ENCODE measurements at regions not wholly inside any gene's neighbourhood (a gene's known extent, or its start where the extent isn't known, plus 50 kb on each side); places are given as distances from the start of the nearest gene placed in this dataset.
"Not testable (repeated sequence)": the region's sequence is repeated elsewhere in the genome, so short reads cannot be mapped to it uniquely, and the experiment has no call there.

DNA sequence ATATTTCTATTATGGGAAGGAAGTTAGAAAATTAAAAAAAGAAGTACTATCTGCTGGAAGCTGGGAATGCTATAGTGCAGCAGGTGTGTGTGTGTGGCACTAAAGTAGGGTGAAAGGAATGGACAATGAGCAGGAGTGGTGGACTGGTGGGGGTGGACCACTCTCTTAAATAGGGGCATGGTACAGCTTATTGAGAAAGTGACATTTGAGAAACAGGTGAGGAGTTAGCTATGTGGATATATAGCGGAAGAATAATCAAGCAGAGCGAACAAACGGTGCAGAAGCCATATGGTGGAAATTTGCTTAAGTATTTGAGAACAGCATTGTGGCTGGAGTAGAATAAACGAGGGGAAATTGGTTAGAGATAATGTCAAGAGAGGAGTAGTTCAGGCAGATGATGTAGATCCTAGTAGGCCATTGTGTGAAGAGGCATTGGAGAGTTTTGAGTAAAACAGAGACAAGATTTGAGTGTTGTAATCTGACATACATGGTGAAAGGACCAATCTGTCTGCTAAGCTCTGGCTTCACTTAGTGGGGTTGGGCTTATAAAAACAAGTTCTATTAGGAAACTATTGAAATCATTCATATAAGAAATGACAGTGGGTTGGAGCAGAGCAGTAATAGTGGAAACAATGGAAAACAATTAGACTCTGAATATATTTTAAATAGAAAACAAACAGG is 149.2 kb upstream of the SYT10 start:
- no peak for FAIRE-seq
- DNase-seq (ENCODE audit: low spot score in 2 of 2): no peak

DNA sequence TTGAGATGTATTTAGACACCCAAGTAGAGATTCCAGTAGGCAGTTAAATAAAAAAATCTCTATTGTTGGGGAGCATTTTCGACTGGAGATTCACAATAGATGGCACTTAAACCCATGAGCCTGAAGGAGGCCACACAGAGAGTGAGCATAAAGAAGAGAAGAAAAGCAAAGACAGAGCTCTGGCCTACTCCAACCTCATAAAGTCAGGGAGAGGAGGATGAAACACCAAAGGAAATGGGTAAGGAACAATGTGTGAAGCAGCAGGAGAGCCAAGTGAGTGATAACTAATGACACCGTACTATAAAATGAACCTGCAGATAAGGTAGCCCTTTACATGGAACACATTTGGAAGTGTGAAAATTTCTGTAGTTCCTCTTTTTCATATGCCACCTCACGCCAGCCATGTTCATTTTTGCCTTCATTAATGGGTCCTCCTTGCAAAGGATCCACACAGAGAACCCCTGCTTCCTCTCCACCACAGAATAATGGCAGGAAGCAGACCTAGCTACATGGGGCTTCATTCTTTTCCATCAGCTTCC is 150.0 kb upstream of the SYT10 start:
- DNase-seq (ENCODE audit: low spot score in 2 of 2): no peak
- FAIRE-seq: no peak

DNA sequence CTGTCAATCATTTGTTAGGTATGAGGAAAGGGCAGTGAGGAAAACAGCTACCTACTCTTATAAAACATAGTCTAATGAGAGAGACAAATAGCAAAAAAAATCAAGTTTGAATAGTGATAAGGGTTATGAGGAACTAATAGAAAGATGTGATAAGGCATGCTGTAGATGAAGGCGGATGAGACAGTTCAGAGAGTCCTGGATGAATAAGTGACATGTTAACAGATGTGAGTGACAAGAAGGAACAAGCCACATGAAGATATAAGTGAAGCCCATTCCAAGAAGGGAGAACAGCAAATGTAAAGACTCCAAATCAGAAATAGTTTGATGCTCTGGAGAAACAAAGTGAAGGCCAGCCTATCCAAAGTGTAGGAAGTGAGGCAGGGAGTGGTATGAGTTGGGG is 154.1 kb upstream of the SYT10 start:
- no peak for FAIRE-seq
- no peak for DNase-seq (ENCODE audit: low spot score in 2 of 2)

DNA sequence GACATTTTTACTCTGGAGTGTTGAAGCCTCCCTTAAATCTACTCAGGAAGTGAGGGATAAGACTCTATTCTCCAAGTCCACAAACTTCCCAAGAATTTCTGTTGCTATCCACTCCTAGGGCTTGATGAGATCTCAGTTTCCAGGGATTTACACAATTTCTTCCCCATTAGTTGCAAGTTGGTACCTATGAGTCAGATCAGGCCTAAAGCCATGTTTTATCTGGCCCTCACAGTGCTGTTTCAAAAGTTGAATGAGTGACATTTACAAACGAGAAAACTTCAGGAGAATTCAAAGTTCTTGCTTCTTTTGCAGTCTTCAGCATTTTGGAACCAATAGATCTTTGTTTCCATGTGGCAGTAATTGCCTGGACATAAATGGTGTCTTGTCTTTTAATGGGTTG is 156.4 kb upstream of the SYT10 start:
- DNase-seq (ENCODE audit: low spot score in 2 of 2) (no peak), FAIRE-seq (no peak)

DNA sequence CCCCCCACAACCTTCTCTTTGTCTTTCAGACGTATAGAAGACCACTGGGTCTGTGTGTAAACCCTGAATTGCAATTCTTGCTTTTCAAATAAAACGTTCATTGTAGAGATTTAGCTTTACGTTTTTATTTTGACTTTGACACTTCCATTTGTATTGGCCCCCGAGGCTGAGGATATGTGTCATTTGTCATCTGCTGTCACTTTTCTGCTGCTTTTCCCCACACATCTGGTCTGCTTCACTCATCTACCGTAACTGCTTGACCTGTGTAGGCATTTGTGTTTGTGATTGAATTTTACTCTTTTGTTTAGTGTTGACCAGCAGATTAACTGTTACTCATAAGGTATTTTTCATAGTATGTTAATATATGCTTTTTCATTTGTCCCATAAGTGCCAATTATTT is 157.2 kb upstream of the SYT10 start:
- DNase-seq (ENCODE audit: low spot score in 2 of 2): no peak
- FAIRE-seq: no peak

DNA sequence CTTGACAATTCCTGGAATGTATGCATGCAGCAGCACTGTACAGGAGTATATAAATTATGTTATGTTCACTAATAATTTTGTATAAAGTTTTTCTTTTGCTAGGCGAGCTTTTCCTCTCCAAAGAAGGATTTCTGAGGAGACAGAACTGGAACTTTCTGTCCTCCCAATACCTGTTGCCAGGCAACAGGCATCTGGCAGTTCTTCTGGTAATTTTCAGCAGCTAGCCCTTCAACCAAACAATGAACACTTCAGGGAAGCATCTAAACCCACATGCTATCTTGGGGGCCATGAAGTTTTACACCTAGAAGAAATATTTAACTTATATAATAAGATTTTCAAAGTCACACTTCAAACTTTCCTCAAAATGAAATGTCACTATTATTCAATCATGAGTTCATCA is 162.9 kb upstream of the SYT10 start:
- FAIRE-seq (no peak), DNase-seq (ENCODE audit: low spot score in 2 of 2) (no peak)

DNA sequence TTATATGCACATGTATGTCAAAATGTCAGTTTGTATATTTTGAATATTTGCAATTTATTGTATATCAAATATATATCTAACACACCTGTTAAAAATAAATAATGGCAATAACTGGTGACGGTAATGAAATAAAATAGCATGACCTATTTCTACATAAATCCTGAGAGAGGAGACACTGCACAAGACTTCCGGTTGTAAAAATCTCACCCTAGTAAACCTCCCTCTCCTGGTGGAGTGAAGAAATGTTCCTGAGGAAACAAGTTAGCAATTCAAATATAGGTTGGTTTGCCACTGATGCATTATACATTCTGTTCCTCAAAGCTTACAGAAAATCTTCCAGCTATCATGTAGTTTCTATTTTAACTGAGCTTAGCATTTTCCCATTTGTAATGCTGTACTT is 166.1 kb upstream of the SYT10 start:
- FAIRE-seq (no peak), DNase-seq (ENCODE audit: low spot score in 2 of 2) (no peak)

DNA sequence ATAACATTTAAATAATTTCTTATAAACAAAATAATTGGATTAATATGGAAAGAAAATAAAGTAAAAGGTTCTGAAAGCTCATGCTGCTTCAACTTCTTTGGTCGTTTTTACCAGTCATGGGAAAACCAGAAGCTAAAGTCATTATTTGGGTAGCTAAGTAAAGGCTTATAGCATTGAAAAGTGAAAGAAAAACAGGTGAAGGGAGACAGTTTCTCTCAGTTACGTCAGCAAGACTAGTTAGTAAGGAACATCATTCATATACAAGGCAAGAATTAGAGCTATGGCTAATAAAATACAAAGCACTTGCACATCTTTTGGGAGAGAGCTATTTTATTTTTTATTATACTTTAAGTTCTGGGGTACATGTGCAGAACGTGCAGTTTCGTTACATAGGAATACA is 170.3 kb upstream of the SYT10 start:
- FAIRE-seq: no peak
- DNase-seq (ENCODE audit: low spot score in 2 of 2): no peak

DNA sequence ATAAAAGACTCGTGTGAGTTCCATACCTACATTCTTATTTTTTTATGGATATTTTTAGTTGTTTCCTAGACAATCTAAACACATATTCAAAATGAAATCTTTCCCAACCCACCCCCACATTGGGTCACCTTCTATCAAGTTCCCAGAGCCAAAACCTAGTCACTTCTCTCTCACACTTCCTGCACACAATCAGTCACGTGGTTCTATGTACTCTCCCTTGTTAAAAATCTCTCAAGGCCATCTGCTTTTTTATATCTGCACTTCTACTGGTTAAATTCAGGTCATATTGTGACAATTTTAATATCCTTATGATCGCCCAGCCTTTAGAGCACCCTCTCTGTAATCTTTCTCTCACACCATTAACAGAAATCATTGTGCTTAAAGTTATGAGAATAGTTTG is 175.0 kb upstream of the SYT10 start:
- FAIRE-seq (no peak), DNase-seq (ENCODE audit: low spot score in 2 of 2) (no peak)

DNA sequence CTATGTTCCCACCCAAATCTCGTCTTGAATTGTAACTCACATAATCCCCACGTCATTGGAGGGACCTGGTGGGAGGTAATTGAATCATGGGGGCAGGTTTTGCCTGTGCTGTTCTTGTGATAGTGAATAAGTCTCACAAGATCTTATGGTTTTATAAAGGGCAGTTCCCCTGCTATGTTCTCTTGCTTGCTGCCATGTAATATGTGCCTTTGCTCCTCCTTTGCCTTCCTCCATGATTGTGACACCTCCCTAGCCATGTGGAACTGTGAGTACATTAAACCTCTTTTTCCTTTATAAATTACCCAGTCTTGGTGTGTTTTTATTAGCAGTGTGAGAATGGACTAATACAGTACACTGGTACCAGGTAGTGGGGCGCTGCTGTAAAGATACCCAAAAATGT is 177.6 kb upstream of the SYT10 start:
- DNase-seq (ENCODE audit: low spot score in 2 of 2) (no peak), FAIRE-seq (no peak)

DNA sequence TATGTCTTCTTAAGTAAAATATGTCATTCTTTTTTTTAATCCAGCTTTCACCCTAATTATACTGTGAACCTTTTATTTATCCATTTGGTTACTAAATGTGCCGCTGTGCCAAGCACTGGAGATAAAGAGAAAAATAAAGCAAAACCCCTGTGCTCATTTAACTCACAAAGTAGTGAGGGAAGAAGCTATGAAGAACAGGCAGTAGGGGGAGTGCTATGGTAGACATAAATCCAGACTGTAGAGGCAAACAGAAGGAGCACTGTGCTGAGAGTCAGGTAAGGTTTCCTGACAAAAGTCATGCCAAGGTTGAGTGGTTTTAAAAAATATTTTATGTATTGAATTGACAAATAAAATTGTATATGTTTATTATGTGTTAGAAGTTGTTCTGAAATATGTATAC is 188.5 kb upstream of the SYT10 start:
- FAIRE-seq: no peak
- DNase-seq (ENCODE audit: low spot score in 2 of 2): no peak

DNA sequence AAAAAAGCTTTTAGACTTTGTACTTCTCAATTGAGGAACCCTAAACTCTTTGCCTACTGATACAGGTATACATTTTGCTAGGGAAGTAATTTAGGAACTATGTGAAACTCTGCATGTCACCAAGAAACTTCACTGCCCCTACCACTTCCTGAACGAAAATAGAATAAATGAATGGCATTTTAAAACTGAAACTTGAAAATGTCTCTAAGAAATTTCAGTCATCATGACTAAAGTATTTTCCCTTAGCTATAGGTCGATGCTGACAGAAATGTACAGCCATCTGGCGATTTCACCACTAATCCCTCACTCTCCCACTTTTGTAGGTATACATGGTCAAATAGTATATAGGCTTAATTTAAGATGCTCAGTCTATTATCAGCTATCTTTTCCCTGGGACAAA is 194.9 kb upstream of the SYT10 start:
- DNase-seq (ENCODE audit: low spot score in 2 of 2) (no peak), FAIRE-seq (no peak)

DNA sequence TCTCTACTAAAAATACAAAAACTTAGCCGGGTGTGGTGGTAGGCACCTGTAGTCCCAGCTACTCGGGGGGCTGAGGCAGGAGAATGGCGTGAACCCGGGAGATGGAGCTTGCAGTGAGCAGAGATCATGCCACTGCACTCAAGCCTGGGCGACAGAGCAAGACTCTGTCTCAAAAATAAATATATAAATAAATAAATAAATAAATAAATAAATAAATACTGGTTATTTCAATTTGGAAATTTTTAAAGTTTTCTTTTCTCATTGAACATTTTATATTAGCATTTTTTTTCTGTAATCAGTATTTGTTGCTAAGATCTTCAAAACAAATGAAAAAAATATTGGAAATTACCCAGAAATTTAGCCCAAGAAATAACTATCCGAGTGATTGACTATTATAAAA is 197.3 kb upstream of the SYT10 start:
- peak; percentile 80 for FAIRE-seq

DNA sequence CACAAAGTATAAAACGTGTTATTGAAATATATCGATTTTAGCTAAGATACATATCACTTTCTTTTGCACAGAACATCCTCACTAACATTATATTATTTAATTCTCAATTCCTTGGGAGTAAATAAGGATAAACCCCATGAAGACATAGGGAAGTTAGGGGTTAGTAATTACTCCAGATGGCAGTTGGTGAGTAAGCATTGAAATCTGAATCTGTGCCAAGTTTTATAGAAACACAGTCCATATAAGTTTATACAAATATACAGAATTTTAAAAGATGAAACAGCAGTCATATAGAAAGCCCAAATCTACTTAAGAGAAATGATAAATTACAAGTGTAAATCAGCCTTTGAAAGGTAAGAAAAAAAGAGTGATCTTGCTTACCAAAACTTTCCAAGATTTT is 200.4 kb upstream of the SYT10 start:
- no peak for FAIRE-seq
- DNase-seq (ENCODE audit: low spot score in 2 of 2): no peak

More for the DNA sequence above, 197.3 kb upstream of the SYT10 start:
- DNase-seq (ENCODE audit: low spot score in 2 of 2): not testable (repeated sequence)

DNA sequence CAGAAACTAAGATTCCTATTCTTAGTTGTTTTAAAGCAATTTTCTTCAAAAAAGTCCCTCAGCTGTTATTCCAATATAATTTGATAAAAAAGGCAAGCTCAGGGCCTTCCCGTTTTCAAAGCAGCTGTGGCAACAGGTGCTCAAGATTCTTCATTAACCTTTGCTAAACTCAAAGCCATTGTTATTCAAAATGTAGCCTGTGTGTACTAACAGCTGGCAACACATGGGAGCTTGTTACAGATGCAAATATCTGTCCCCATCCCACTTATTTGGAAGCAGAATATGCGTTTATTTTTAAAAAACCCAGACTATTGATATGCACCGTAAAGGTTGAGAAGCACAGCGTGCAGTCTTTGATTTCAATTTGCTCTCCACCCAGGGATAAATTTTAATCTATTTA is 210.4 kb upstream of the SYT10 start:
- DNase-seq (ENCODE audit: low spot score in 2 of 2) (no peak), FAIRE-seq (no peak)

DNA sequence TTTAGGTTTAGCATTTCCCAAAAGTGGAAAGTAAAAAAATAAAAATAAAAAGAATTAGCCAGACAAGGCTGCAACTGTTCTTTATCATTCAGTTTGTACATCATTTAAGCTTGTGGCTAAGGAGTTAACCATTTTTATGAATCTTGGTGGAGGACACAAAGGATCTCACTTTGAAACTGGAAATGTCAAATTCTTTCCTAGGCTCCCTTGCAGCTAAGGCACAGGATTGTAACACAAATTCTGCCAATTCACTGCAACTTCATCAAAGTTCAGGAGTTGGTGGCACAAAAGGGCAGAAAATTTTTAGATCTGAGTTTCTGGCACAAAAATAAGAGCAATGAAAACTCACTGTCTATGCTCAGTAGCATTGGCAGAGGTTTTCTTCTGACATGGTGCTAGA is 211.2 kb upstream of the SYT10 start:
- no peak for FAIRE-seq
- no peak for DNase-seq (ENCODE audit: low spot score in 2 of 2)

DNA sequence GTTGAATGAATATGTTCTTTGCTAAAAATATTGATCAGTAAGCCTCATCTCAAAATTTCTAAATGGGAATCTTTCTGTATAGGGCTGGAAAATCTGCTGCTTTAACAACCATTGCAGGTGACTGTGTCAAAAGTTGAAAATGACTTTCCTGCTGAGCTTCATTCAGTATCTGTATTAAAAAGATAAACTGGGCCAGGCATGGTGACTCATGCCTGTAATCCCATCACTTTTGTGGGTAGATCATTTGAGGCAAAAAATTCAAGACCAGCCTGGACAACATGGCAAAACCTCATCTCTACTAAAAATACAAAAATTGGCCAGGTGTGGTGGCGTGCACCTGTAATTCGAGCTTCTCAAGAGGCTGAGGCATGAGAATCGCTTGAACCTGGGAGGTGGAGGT is 213.7 kb upstream of the SYT10 start:
- DNase-seq (ENCODE audit: low spot score in 2 of 2): no peak
- FAIRE-seq: no peak

DNA sequence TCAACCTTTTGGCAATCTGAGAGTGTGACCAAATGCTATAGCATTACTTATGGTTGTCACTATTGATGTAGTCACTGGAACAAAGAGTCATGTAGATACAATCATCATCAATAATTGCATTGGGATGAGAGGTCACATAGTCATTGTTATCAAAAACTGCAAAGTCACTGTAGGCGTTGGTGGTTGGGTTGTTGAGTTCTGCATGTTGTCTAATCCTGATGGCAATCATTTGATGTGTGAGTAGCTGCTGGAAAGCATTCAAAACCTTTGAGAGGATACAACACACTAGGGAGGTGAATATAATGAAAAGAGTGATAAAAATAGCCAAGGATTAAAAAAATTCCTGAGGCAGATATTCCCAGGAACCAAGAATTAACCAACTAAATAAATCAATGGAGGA is 214.7 kb upstream of the SYT10 start:
- FAIRE-seq: no peak

DNA sequence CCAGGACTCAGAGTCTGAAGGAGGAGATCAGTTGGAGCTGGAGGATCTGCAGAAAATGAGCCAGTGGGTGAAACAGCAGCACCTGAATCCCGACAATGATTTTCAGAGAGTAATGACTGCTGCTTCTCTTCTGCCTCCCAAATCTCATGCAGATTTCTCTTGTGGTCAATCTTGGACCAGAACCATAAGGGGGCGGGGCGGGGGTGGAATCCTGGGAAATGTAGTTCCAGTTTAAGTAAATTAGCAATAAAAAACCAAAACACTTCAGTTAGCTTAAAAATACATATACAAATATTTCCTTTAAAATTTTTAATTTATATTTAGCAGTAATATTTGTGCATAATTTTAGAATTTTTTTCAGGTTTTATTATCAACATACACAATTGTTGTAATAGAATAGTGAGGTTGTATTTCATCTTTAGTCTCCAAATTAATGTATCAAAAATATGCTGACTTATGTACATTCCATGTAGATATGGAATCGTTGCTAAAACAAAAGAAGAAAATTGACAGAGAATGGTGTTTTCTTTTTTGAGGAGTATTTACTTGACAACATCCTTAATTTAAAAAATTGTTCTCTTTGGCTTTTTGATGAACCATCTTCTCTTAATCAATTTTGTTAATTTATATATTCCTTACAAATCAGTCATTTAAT is 223.5 kb upstream of the SYT10 start:
- DNase-seq (ENCODE audit: low spot score in 2 of 2) (no peak), FAIRE-seq (peak; percentile 75)

More for the DNA sequence above, 214.7 kb upstream of the SYT10 start:
- no peak for DNase-seq (ENCODE audit: low spot score in 2 of 2)

DNA sequence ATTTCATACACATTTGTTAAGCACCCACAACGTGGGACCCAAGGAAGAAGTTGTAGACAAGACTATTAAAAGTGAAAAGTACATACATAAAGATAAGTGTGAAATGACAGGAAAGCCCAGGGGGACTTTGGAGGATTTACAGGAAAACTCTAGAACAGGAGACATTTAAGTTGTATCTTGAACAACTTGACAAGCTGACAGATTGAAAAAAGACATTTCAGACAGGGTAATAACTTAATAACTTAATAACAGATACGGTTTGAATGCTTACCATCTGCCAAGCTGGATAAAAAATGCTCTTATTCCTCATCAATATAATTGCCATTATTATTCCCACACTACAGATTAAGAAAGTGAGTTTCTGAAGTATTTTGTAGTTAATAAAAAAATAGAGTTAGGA is 229.7 kb upstream of the SYT10 start:
- DNase-seq (ENCODE audit: low spot score in 2 of 2) (no peak), FAIRE-seq (no peak)

DNA sequence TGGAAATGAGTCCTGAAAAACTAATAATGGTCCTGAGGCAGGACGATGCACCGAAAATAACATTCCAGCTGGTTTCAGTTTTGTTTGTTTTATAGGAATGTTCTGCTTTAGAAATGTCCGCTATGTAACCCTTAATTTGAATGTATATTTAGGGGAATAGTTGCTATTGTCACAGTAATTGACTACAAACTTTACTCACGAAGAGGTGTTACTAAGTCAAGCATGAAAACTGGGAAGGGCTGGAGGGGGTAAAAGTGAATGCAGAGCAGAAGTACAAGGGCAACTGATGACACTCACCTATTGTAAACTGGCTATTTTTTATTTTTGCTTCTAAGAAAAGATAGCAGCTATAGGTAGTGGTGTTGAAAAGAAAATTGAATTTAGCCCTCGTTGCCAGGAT is 230.7 kb upstream of the SYT10 start:
- FAIRE-seq (no peak), DNase-seq (ENCODE audit: low spot score in 2 of 2) (no peak)

DNA sequence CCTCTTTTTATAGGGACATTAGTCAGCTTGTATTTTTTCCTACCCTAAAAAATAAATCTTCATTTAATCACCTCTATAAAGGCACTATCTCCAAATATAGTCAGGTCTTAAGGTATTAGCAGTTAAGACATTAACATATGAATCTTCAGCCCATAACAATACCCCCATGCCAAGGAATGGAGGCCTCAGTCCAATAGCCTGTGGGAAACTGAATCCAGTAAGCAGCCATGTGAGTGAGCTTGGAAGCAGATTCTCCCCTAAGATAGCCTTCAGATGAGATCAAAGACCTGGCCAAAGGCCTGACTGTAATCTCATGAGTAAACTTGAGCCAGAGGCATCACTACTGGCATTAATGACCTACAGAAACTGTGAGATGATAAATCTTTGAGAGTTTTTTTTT is 232.1 kb upstream of the SYT10 start:
- DNase-seq (ENCODE audit: low spot score in 2 of 2): no peak

More for the DNA sequence above, 232.1 kb upstream of the SYT10 start:
- no peak for FAIRE-seq

Measured in frontal cortex (tissue), 3 donors.